HS-5 (cell line): ENCODE measurements at regions not wholly inside any gene's neighbourhood (a gene's known extent, or its start where the extent isn't known, plus 50 kb on each side); places are given as distances from the start of the nearest gene placed in this dataset.
"Not testable (repeated sequence)": the region's sequence is repeated elsewhere in the genome, so short reads cannot be mapped to it uniquely, and the experiment has no call there.

Experiments
- DNase-seq: peaks from one replicate; pipeline ENCODE4 v3.0.0-alpha.2; 2012; ENCODE audit warnings: low read depth

GRCh38 chr1:194818674-194819073, 1632.3 kb upstream of the B3GALT2 start:
- no peak for DNase-seq

GRCh38 chr1:194816859-194817258, 1630.4 kb upstream of the B3GALT2 start:
- no peak for DNase-seq

GRCh38 chr1:194813096-194813495, 1626.7 kb upstream of the B3GALT2 start:
- DNase-seq: no peak

- DNase-seq: no peak
Observed at GRCh38 chr1:194809665-194810064, 1623.3 kb upstream of the B3GALT2 start.

- DNase-seq: no peak
Observed at GRCh38 chr1:194809215-194809614, 1622.8 kb upstream of the B3GALT2 start.

GRCh38 chr1:194807530-194808220, 1621.3 kb upstream of the B3GALT2 start:
- no peak for DNase-seq

GRCh38 chr1:194802572-194802971, 1616.2 kb upstream of the B3GALT2 start:
- no peak for DNase-seq

- no peak for DNase-seq
Observed at GRCh38 chr1:194795917-194796593, 1609.6 kb upstream of the B3GALT2 start.

- no peak for DNase-seq
Observed at GRCh38 chr1:194787001-194787400, 1600.6 kb upstream of the B3GALT2 start.

GRCh38 chr1:194786027-194786426, 1599.6 kb upstream of the B3GALT2 start:
- no peak for DNase-seq

GRCh38 chr1:194776657-194777056, 1590.2 kb upstream of the B3GALT2 start:
- DNase-seq: no peak

- no peak for DNase-seq
Observed at GRCh38 chr1:194774535-194774934, 1588.1 kb upstream of the B3GALT2 start.

- peak; percentile 49 for DNase-seq
Observed at GRCh38 chr1:194755241-194755994, 1569.0 kb upstream of the B3GALT2 start.

- not testable (repeated sequence) for DNase-seq
Observed at GRCh38 chr1:194738843-194739242, 1552.4 kb upstream of the B3GALT2 start.

GRCh38 chr1:194734970-194735369, 1548.6 kb upstream of the B3GALT2 start:
- DNase-seq: no peak

- DNase-seq: no peak
Observed at GRCh38 chr1:194731025-194731424, 1544.6 kb upstream of the B3GALT2 start.

- DNase-seq: no peak
Observed at GRCh38 chr1:194730304-194730703, 1543.9 kb upstream of the B3GALT2 start.

- DNase-seq: no peak
Observed at GRCh38 chr1:194723067-194723466, 1536.7 kb upstream of the B3GALT2 start.

GRCh38 chr1:194717941-194718340, 1531.5 kb upstream of the B3GALT2 start:
- no peak for DNase-seq

- DNase-seq: no peak
Observed at GRCh38 chr1:194717334-194717733, 1530.9 kb upstream of the B3GALT2 start.

- DNase-seq: no peak
Observed at GRCh38 chr1:194710671-194711070, 1524.3 kb upstream of the B3GALT2 start.

- DNase-seq: no peak
Observed at GRCh38 chr1:194709439-194709838, 1523.0 kb upstream of the B3GALT2 start.

GRCh38 chr1:194707074-194707473, 1520.7 kb upstream of the B3GALT2 start:
- no peak for DNase-seq
